HG02642 (cell line): ENCODE measurements at regions not wholly inside any gene's neighbourhood (a gene's known extent, or its start where the extent isn't known, plus 50 kb on each side); places are given as distances from the start of the nearest gene placed in this dataset.
A peak's percentile ranks its signal among the peaks of the same experiment; 100 is the strongest.
"Not testable (repeated sequence)": the region's sequence is repeated elsewhere in the genome, so short reads cannot be mapped to it uniquely, and the experiment has no call there.

Experiments used
- ATAC-seq: cut with Tn5 transposase; IDR thresholded peaks from one replicate; pipeline ENCODE4 v1.9.1; 2021; ENCODE audit warnings: mild to moderate bottlenecking; ENCODE audit not compliant: unreplicated experiment, poor library complexity

DNA sequence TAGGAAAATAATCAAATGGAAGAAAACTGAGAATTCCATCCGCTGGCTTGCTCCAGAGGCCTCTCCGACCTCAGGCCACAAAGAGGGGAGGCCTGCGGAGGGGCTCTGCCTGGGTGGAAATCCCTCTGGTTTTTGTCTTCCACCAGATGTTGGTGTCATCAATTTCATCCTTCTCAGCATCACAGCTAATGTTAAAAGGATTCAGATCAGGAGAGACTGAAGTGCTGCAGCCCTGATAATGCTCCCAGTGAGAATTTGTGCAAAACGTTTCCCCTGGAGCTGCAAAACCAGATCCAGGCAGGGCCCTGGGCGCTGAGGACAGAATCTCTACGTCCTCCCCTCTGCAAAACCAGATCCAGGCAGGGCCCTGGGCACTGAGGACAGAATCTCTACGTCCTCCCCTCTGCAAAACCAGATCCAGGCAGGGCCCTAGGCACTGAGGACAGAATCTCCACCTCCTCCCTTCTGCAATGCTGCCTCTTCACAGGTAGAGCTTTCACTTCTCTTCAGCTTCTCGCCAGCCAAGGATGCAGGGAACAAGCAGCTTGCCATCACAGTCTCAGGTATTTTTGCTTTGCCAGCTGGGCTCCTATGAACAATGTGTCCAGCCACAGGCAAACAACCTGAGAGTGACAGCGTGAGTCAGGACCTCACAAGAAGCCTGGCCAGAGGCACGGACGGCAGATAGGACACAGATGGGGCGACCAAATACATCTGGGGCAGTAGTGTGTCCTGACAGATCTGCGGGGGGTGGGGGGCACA is 81.2 kb downstream of the TMEM18 start:
- no peak for ATAC-seq

DNA sequence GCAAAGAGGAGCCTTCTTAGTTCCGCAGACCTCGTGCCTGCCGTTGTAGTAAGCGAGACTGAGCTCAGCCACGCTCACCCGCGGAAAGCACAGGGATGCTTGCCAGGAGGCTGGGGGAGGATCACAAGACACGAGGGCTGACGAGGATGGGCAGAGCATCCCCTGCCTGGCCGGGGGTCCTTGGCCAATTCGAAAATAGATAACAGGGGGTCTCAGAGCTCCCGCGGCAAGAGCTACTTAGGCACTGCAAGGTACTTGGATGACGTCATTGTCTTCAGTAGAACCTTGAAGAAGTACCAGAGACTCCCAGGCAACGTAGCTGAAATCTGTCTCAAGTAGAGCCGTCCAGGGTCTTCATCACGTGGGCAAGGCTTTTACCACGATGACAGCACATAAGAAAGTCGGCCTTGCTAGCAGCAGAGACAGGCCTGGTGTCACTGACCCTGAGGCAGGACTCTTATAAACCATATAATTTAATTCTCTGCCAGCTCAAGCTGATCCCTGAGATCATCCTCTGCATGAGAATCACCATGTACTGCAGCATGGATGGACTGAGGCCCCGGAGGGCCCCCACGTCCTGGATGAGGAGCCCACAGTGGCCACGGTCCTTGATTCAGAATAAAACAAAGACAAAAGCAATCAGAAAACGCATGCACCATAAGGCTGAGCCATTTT is 81.9 kb downstream of the TMEM18 start:
- ATAC-seq, result no peak

DNA sequence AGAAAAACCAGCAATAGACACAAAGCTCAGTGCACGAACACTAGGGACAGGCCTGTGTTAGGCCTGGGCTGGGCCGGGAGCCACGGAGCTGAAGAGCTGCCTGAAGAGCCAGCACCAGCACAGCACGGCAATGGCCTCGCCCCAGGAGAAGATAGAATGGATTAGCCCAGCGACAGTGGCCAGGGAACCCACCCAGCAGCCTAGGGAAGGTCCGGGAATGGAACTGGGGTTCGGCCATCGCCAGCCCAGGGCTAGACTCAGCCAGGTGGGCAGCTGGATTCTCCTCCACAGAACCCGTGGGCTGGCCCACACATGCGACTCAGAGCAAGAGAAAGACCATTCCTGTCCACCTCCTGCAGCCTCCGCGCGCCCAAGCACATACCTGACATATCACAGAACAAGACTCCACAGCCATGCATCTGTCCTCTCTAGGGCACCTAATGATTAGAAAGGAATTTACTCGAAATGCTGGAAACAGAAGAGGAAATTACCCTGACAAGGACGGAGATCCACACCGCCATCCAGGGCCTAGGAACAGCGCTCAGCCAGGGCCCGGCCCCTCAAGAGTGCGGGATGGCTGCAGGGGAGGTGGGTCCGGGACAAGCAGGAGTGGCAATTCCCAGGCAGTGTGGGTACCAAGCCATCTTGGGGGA is 82.8 kb downstream of the TMEM18 start:
- ATAC-seq, result no peak

DNA sequence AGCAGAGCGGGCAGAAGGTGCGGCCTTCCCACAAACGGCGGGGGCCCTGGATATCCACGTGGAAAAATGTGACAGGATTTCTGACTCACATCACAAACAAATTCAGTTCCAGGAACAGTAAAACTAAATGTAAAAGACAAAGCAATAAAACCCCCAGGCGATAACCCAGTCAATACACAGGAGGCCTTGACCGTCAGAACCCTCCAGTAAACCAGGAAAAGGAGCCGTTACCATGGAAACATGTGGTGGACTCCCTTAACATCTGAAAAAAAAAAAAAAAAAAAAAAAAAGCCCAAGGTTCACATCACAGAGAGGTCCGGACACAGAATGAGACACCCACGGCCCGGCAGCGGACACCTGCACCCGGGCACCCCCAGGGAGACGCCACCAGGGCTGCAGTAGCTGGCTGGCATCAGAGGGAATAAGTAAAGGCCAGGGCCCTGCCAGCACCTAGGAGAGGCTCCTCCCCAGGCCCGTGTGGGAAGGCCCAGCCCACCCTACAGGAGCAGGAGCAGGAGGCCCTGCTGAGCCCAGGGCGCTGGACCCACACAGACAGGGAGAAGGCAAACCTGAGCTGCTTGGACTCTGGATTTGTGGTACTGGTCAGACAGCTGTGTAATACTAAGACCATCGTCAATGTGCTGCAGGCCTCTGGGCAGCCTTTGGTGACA is 83.7 kb downstream of the TMEM18 start:
- no peak for ATAC-seq

DNA sequence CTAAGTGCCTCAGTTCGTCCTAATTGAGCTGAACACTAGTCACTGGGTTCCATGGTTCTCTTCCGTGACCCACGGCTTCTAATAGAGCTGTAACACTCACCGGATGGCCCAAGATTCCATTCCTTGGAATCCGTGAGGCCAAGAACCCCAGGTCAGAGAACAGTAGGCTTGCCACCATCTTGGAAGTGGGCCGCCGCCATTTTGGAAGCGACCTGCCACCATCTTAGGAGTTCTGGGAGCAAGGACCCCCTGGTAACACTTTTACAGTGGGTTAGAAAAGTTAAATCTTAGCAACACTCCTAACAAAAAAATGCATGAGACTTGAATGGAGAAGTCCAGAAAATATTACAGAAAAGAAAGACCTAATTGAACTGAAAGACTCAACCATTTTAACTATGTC is 84.5 kb downstream of the TMEM18 start:
- ATAC-seq, result no peak

DNA sequence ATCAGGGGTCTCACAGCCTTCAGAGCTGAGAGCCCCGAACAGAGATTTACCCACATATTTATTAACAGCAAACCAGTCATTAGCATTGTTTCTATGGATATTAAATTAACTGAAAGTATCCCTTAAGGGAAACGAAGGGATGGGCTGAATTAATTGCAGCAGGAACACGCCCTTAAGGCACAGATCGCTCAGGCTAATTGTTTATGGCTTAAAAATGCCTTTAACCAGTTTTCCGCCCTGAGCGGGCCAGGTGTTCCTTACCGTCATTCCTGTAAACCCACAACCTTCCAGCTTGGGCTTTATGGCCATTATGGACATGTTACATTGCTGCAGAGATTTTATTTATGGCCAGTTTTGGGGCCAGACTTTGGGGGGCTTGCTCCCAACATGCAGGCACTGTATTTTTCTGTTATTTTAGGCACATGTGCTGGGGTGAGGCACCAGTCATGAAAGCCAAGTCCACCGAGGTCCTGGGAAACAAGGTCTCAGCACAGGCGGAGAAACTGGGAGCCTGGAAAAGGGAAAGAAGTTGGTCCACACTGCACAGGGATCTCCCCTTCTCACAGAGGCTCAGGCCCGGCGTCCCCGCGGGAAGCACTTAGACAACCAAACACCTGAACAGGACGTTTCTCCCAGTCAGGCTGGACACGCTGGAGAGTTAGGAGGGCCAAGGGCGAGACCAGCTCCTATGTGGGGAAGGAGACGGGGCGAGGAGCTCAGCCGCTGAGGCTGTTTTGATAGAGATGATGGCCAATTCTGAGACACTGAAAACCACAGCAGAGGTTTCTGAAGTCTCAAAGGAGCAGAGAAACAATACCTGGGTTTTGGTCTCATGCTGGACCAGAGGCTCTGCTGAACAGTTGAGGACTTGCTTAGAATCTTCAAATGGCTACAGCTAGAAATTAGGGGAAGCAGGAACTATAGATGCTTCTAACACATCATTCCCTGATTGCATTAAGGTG is 86.7 kb downstream of the TMEM18 start:
- ATAC-seq, result no peak

DNA sequence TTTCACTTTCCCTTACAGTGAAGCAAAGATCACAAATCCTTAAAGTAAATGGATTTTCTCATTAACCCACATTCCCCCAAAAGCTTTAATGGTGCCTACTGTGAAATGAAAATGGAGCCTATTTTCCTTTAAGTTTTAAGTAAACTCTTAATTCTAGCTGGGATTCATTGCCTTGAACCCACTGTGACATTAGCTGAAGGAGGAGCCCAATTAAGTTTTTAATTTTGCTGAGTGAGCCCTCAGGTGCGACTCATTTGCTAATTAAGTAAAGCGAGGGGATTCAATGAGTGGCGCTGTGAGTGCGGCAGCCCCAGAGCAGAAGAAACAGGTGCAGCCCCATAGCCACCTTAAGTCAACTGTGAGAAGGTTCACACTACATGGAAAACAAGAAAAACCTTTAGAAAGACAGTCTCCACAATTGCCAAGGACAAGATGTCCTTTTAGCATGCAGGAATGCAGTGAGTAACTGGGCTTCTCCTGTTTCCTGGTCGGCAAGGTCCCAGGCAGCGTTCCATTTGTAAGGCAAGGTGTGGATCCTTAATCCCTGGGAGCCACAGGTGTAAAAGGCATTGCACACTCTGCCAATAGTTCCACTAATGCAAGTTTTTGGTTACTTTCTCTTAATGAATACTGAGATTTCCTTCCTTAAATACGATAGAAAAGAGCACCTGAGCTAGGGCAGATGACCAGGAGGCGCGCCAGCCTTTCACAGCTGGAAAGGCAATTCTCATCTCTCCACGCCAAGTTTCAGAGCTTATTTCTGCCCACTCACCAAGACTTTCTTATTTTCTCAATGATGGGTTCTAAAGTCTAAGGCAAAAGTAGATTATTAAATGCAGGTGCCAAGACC is 87.7 kb downstream of the TMEM18 start:
- no peak for ATAC-seq

DNA sequence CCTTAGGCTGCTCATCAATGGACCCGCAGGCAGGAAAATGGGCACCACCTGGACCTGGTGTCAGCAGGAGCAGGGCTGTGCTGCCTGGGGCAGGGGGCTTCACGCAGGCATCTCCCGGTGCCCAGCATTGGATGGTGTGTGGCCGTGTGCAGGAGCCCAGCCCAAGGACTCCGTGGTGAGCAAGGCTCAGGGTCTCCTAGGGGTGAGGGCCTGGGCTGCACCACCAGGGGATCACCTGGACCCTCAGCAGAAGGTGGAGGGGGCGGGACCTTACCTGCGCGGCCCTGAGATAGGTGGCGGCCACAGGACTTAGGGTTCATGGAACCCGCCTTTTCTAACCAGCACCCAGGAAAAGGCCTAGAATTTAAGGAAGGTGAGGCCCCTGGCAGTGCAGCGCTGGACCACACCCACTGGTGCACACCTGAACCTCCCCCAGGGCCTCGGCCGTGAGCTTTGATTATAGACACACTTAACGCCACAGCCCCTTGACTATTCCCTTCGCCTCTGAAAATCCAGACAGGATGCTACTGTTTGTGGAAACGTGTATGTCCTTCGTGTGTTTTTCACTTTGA is 89.0 kb downstream of the TMEM18 start:
- no peak for ATAC-seq

DNA sequence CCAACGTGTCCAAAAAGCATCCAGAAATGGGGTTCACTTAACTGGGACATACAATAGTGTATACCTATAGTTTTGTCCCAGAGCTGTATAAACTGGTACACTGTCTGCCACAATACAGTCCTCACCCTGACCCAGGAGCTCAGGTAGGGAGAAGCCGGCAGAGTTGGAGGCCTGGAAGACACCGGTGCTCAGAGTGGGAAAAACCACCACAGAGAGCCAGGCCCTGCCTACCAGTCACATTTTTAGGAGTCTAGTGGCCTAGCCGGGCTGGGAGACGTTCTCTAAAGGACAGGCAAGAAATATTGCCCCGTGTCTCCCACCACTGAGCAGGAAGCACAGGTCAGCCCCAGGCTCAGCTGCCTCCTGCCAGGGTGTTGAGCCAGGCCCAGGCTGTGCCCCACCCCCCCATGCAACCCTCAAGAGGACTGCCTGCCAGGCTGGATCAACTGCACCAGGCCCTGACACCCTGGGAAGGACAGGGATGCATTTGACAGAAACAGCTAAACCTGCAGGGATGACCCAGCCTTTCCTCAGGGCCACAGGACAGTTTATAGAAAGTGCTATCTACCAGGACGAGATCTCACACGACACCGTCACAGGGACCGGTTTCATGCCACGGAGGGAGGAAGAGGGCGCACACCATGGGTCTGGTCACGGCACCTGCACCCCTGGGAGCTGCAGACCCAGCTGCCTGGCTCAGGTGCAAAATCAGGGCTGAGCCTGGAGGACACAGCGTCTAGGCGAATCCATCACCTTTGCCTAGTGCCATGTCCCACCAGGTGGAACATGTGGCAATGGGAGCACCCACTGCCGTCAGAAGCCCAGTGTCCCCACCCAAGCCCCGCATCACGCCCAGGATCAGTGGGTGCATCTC is 89.9 kb downstream of the TMEM18 start:
- ATAC-seq, result no peak

DNA sequence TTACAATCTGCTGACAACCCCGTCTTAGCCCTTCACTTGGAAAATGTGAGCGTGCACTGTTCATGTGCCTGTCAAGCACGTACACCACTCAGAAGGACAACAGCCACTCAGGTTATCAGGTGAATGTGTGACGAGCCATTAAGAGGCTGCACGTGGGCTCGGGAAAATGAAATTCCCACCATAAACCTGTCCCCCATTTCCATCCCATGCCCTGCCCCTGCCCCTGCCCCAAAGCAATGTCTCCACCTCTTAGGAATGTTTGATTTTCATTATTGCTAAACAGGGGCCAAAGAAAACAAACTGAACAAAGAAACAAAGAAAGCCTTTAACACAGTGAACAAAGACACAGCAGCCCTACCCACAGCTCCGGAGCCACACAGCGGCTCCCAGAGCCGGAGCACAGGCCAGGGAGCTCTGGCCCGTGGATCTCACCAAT is 90.5 kb downstream of the TMEM18 start:
- no peak for ATAC-seq

DNA sequence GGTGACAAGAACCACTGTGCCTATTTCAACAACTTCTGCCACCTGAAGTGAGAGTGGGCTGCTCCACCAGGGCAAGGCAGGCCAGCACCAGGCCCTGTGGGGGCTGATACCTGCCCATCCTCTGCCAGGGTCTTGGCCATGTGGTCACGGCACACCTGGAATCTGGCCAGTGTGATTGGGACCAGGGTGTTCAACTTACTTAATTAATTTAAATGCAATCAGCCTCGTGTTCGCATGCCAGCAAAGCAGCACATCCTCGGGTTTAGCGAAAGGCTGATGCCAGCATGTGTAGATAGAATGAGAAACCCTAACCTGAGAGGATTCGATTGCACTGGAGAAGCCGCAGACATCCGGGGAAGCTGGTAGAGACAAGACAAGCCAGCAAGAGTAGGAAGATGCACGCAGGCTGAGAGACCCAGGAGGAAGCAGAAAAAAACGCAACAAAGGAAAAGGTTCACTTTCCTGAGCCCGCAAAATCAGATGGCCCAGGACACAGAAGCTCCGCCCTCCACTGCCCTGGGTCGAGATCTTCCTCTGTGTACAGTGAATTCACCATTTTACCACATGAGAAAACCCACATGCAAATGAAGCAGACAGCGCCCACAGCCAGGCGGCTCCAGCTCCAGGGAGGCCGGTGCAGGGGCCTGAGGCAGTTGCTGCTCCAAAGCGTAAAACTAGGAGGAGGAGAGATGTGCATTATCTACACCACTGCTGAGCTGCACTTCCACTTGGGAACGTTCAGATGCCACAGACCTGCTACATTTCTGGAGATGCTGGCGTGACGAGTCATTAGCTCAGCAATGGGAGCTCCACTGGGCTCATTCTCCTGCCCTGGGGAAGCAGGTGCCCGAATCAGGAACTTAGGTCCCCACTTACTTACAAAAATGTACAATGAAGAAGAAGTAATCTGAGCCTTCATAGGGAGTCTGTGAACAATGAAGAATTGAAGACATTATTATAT is 92.1 kb downstream of the TMEM18 start:
- peak; percentile 95 for ATAC-seq

DNA sequence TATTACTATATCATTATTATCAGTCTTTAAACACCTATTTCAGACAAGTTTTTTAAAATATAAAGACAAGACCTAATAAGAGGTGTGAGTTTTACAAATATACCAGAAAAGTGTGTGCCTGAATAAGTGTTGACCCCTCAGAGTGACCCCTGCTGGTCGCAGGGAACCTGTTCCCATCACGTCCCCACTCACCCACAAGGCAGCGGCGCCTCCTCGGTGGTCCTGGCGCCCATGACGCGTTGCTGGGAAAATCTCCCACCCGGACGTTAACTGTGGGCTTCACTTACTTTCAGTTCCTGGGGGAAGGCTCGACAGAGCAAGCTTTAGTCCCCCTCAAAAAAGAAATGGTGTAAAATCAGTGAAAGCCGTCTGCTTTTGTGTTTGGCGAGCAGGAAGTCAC is 93.5 kb downstream of the TMEM18 start:
- ATAC-seq, result no peak

DNA sequence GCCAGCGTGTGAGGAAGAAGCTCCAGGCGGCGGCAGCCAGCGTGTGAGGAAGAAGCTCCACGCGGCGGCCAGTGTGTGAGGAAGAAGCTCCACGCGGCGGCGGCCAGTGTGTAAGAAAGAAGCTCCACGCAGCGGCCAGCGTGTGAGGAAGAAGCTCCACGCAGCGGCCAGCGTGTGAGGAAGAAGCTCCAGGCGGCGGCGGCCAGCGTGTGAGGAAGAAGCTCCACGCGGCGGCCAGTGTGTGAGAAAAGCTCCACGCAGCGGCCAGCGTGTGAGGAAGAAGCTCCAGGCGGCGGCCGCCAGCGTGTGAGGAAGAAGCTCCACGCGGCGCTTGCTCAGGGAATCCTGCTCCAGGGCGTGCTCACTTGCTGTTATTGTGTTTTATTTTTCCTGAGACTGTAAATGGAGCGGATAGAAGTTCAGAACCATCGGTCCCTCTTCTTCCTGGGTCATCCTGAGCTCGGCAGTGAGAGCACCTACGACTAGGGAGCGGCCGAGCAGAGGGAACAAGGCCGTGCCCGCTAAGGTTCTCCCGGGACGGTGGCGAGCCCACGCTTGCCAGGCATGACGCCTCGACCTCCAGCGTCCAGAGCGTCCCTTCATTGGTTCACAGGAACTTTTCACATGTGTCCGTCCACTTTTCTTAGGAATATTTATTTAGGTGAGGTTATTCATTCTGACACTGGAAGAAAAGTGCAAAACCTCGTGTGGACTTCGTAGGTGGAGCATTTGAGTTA is 94.2 kb downstream of the TMEM18 start:
- ATAC-seq, result no peak

DNA sequence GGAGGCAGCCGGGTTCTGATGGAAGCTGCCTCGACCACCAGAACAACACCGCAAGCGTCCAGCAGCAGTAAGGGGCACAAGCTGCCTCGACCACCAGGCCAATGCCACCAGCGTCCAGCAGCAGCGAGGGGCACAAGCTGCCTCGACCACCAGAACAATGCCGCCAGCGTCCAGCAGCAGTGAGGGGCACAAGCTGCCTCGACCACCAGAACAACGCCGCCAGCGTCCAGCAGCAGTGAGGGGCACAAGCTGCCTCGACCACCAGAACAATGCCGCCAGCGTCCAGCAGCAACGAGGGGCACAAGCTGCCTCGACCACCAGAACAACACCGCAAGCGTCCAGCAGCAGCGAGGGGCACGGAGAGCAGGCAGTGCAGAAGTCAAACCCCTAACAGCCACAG is 94.9 kb downstream of the TMEM18 start:
- ATAC-seq, result not testable (repeated sequence)

DNA sequence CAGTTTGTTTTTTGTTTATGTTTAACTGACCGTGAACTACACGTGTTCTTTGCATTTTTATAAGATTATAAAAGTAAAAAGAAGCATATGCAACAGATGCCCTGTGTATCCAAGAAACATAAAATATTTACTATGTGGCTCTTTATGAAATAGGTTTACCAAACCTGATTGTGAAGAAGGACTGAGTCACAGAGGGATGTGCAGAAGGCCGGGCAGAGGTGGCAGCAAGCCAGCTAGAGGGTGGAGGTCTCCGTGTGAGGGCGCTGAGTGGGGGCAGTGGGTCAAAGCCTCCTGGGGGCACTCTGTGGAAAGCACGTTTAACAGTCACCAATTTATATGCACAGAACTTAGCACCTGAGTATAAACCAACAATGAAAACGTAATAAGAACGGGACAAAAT is 97.2 kb downstream of the TMEM18 start:
- ATAC-seq, result no peak

DNA sequence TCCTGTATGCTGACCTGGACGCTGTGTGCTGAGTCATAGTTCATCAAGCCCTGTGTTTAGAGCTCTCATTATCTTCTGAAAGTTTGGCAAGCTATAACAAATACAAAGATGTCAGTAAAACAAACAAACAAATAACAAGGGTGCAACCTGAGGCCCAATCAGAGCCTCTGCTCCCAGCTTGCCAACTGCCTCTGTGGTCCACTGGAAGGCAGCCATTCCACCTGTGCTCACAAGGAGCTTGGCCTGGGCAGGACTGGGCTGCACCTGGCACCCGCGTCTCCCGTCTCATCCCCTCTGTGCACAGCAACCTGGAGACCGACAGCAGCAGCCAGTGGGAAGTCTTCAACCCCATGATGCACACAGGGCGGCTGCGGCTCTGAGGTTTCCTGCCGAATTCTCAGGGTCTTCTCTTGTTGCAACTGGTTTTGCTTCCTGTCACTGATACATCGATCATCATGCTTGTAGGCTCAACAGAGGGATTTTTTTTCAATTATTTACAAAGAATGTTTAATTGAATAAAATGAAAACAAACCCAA is 97.8 kb downstream of the TMEM18 start:
- ATAC-seq, result no peak
